NCI-H2227 (cell line): ENCODE measurements at regions not wholly inside any gene's neighbourhood (a gene's known extent, or its start where the extent isn't known, plus 50 kb on each side); places are given as distances from the start of the nearest gene placed in this dataset.
A peak's percentile ranks its signal among the peaks of the same experiment; 100 is the strongest.
"Not testable (repeated sequence)": the region's sequence is repeated elsewhere in the genome, so short reads cannot be mapped to it uniquely, and the experiment has no call there.

Source experiments
- DNase-seq: peaks from one replicate; lab custom pipeline; 2025; ENCODE audit not compliant: unreplicated experiment; lab: John Stamatoyannopoulos, UW

GRCh38 chr16:58820411-58820810, 86.3 kb upstream of the GOT2 start:
- DNase-seq = no peak

GRCh38 chr16:58815181-58815888, 81.2 kb upstream of the GOT2 start:
- DNase-seq = no peak

GRCh38 chr16:58814348-58814801, 80.3 kb upstream of the GOT2 start:
- peak; percentile 34 for DNase-seq

- no peak for DNase-seq
Measured at GRCh38 chr16:58809213-58809612, 75.1 kb upstream of the GOT2 start.

GRCh38 chr16:58807276-58807675, 73.2 kb upstream of the GOT2 start:
- DNase-seq = no peak

GRCh38 chr16:58801838-58802237, 67.7 kb upstream of the GOT2 start:
- no peak for DNase-seq

GRCh38 chr16:58797137-58797801, 63.2 kb upstream of the GOT2 start:
- no peak for DNase-seq

- DNase-seq = no peak
Measured at GRCh38 chr16:58793366-58793765, 59.2 kb upstream of the GOT2 start.

- no peak for DNase-seq
Measured at GRCh38 chr16:58792188-58792587, 58.1 kb upstream of the GOT2 start.

GRCh38 chr16:58790816-58791557, 56.9 kb upstream of the GOT2 start:
- DNase-seq = not testable (repeated sequence)

GRCh38 chr16:58789351-58789750, 55.2 kb upstream of the GOT2 start:
- no peak for DNase-seq
